EH (cell line): ENCODE measurements at regions not wholly inside any gene's neighbourhood (a gene's known extent, or its start where the extent isn't known, plus 50 kb on each side); places are given as distances from the start of the nearest gene placed in this dataset.

Source experiments
- DNase-seq: peaks from one replicate; pipeline ENCODE4 v3.0.0-alpha.2; 2015; ENCODE audit warnings: low read depth

GRCh38 chr14:26855077-26855753 is 257.4 kb upstream of the NOVA1 start:
- no peak for DNase-seq

- DNase-seq, result no peak
Observed at GRCh38 chr14:26856876-26857518, 259.2 kb upstream of the NOVA1 start.

GRCh38 chr14:26859483-26859882 is 261.6 kb upstream of the NOVA1 start:
- DNase-seq, result no peak

- no peak for DNase-seq
Observed at GRCh38 chr14:26860111-26860510, 262.3 kb upstream of the NOVA1 start.

- DNase-seq, result no peak
Observed at GRCh38 chr14:26863736-26864135, 265.9 kb upstream of the NOVA1 start.

GRCh38 chr14:26866721-26867120 is 268.9 kb upstream of the NOVA1 start:
- no peak for DNase-seq

GRCh38 chr14:26867171-26867757 is 269.4 kb upstream of the NOVA1 start:
- no peak for DNase-seq

GRCh38 chr14:26870096-26870495 is 272.3 kb upstream of the NOVA1 start:
- DNase-seq, result no peak

- no peak for DNase-seq
Observed at GRCh38 chr14:26870722-26871617, 273.1 kb upstream of the NOVA1 start.

GRCh38 chr14:26872515-26873361 is 274.9 kb upstream of the NOVA1 start:
- DNase-seq, result no peak

GRCh38 chr14:26873362-26873960 is 275.6 kb upstream of the NOVA1 start:
- DNase-seq, result no peak

GRCh38 chr14:26887847-26888246 is 290.0 kb upstream of the NOVA1 start:
- DNase-seq, result no peak

- no peak for DNase-seq
Observed at GRCh38 chr14:26888592-26888991, 290.8 kb upstream of the NOVA1 start.

GRCh38 chr14:26896447-26896846 is 298.6 kb upstream of the NOVA1 start:
- DNase-seq, result no peak

- DNase-seq, result no peak
Observed at GRCh38 chr14:26897196-26897595, 299.4 kb upstream of the NOVA1 start.

GRCh38 chr14:26905229-26905628 is 307.4 kb upstream of the NOVA1 start:
- DNase-seq, result no peak

- no peak for DNase-seq
Observed at GRCh38 chr14:26913786-26914185, 316.0 kb upstream of the NOVA1 start.

- no peak for DNase-seq
Observed at GRCh38 chr14:26917086-26917485, 319.3 kb upstream of the NOVA1 start.

GRCh38 chr14:26925876-26926584 is 328.2 kb upstream of the NOVA1 start:
- no peak for DNase-seq

GRCh38 chr14:26926585-26926984 is 328.8 kb upstream of the NOVA1 start:
- no peak for DNase-seq

- DNase-seq, result no peak
Observed at GRCh38 chr14:26928019-26928418, 330.2 kb upstream of the NOVA1 start.
